ENCODE measurements at regions not wholly inside any gene's neighbourhood (a gene's known extent, or its start where the extent isn't known, plus 50 kb on each side); places are given as distances from the start of the nearest gene placed in this dataset.

GRCh38 chr15:98442379-98442833 lies 205.9 kb upstream of the IGF1R start:
- peak; percentile 72 to 80 for TF ChIP-seq CTCF (IDR thresholded peaks at IDR 0.05; ENCODE audit: extremely low read depth in 1 of 2, insufficient read depth in 1 of 2, low read depth in 1 of 2, low read length in 2 of 2)
- no peak for TF ChIP-seq POLR2A (IDR thresholded peaks at IDR 0.05; ENCODE audit: low read depth, low read length)
- peak; percentile 34 for TF ChIP-seq JUN (IDR thresholded peaks at IDR 0.05; ENCODE audit: borderline replicate concordance, insufficient read depth, insufficient read length, low read depth)
- TF ChIP-seq POLR2AphosphoS5 (IDR thresholded peaks at IDR 0.05; ENCODE audit: insufficient read depth, low read depth, low read length) = no peak
- TF ChIP-seq GATA2 (IDR thresholded peaks at IDR 0.05; ENCODE audit: insufficient read depth, insufficient read length, low read depth, low read length) = no peak
- TF ChIP-seq FOS (IDR thresholded peaks at IDR 0.05; ENCODE audit: borderline replicate concordance, insufficient read depth, low read length) = peak; percentile 51
- TF ChIP-seq EZH2 (IDR thresholded peaks at IDR 0.05; ENCODE audit: borderline replicate concordance, low read depth, low read length, severe bottlenecking) = no peak
